Esophagus squamous epithelium (tissue), 5 donors: ENCODE measurements at regions not wholly inside any gene's neighbourhood (a gene's known extent, or its start where the extent isn't known, plus 50 kb on each side); places are given as distances from the start of the nearest gene placed in this dataset.

Experiments used
- DNase-seq: peaks from one replicate; lab custom pipeline; 2025; lab: John Stamatoyannopoulos, UW
- H3K27ac ChIP-seq, 4 donors: fragments of 200-600 bp; sonication (generic); one replicate each; pipeline ENCODE4 v1.5.1; 2016 to 2019; ENCODE audit warnings: mild to moderate bottlenecking in 1 of 4
- H3K27me3 ChIP-seq, 4 donors: fragments of 200-600 bp; sonication (generic); 1 replicate in 3 of 4; 2 replicates in 1 of 4; pipeline versions ENCODE4 v1.5.1 to v1.6.0; 2017 to 2021; ENCODE audit warnings: antibody characterized with exemption in 1 of 4
- H3K36me3 ChIP-seq, 3 donors: fragments of 200-600 bp; sonication (generic); one replicate each; pipeline ENCODE4 v1.5.1; 2016 to 2019
- H3K4me1 ChIP-seq, 3 donors: fragments of 200-600 bp; sonication (generic); one replicate each; pipeline ENCODE4 v1.5.1; 2017 to 2019
- H3K4me3 ChIP-seq, 4 donors: fragments of 200-600 bp; sonication (generic); 1 replicate in 3 of 4; 2 replicates in 1 of 4; pipeline ENCODE4 v1.5.1; 2016 to 2019; ENCODE audit warnings: mild to moderate bottlenecking in 2 of 4, moderate library complexity in 1 of 4
- H3K9me3 ChIP-seq, 3 donors: fragments of 200-600 bp; sonication (generic); one replicate each; pipeline ENCODE4 v1.5.1; 2016 to 2019
- CTCF ChIP-seq, 6 experiments: fragments of 450-650 bp in 4 of 6; fragments of 200-600 bp in 2 of 6; sonication (generic) in 2 of 6; IDR thresholded peaks; one replicate each; pipeline ENCODE4 v1.5.1; 2016 to 2019; ENCODE audit warnings: antibody characterized with exemption in 6 of 6, mild to moderate bottlenecking in 4 of 6, moderate library complexity in 4 of 6
- POLR2A ChIP-seq, 4 donors: fragments of 450-650 bp; IDR thresholded peaks; one replicate each; pipeline ENCODE4 v1.6.1; 2017; ENCODE audit warnings: antibody characterized with exemption in 4 of 4, mild to moderate bottlenecking in 4 of 4, moderate library complexity in 3 of 4
- WGBS, 2 donors: methylation state at CpG; one replicate each; pipeline ENCODE4 v1.1.5; 2018; 5-methylcytosine and 5-hydroxymethylcytosine counted together
- intact Hi-C: fragments of 100-400 bp; cut with DNase I; formaldehyde crosslinking; loops from one replicate; pipeline ENCODE4 v1.15.0; 2022
- donor health status: DM: yes; HTN: yes; CAD: no.

GRCh38 chr11:69889400-69890318 lies 70.4 kb upstream of the FGF3 start:
- peaks cover 0 to 70% (median 0%) of the 10 kb centered on the region in 4 donors for H3K27me3 ChIP-seq
- 27 to 36% methylated on average over 22 to 27 of the region's 27 CpGs for whole genome bisulfite sequencing, 2 donors
- no peak for TF ChIP-seq POLR2A (IDR thresholded peaks at IDR 0.05)
- no peak for TF ChIP-seq CTCF (IDR thresholded peaks at IDR 0.05)

GRCh38 chr11:69890476-69890875 lies 71.3 kb upstream of the FGF3 start:
- no peaks in the 10 kb centered on the region for H3K9me3 ChIP-seq
- H3K4me3 ChIP-seq: no peak overlapping the region
- WGBS, 2 donors: 80 to 92% methylated on average over 2 to 3 of the region's 6 CpGs
- peaks cover 0 to 78% (median 0%) of the 10 kb centered on the region in 4 donors for H3K27me3 ChIP-seq
- TF ChIP-seq CTCF (IDR thresholded peaks at IDR 0.05) (no peak), POLR2A (IDR thresholded peaks at IDR 0.05) (no peak)
- H3K27ac ChIP-seq: no peak overlapping the region
- no peaks in the 10 kb centered on the region for H3K36me3 ChIP-seq
- intact Hi-C loops: no loop called here
- DNase-seq: no peak
- H3K4me1 ChIP-seq: peaks cover 0 to 26% (median 0%) of the 10 kb centered on the region in 3 donors

More at GRCh38 chr11:69889400-69890318, 70.4 kb upstream of the FGF3 start:
- Histone ChIP-seq H3K9me3 (no peaks in the 10 kb centered on the region), H3K27ac (no peak overlapping the region), H3K4me1 (peaks cover 0 to 26% (median 0%) of the 10 kb centered on the region in 3 donors), H3K36me3 (no peaks in the 10 kb centered on the region), H3K4me3 (no peak overlapping the region)
- intact Hi-C loops: loop anchor here (5.0 to 10.0 kb wide), 2 partner anchors 185 to 207 kb away; partner anchors contain the start of gene FGF19
- no peak for DNase-seq

- intact Hi-C loops: no loop called here
- H3K4me1 ChIP-seq: peaks cover 0 to 26% (median 0%) of the 10 kb centered on the region in 3 donors
- TF ChIP-seq CTCF (IDR thresholded peaks at IDR 0.05) (no peak), POLR2A (IDR thresholded peaks at IDR 0.05) (no peak)
- no peak overlapping the region for H3K27ac ChIP-seq
- H3K27me3 ChIP-seq: peaks cover 0 to 89% (median 0%) of the 10 kb centered on the region in 4 donors
- 41 to 65% methylated on average over 22 to 24 of the region's 46 CpGs for WGBS, 2 donors
- no peak overlapping the region for H3K4me3 ChIP-seq
- H3K36me3 ChIP-seq: no peaks in the 10 kb centered on the region
- no peaks in the 10 kb centered on the region for H3K9me3 ChIP-seq
- DNase-seq: no peak
These were observed 72.4 kb upstream of the FGF3 start for GRCh38 chr11:69891421-69892236.

GRCh38 chr11:69892237-69892985 lies 73.2 kb upstream of the FGF3 start:
- Histone ChIP-seq H3K27ac (no peak overlapping the region), H3K27me3 (peaks cover 0 to 94% (median 0%) of the 10 kb centered on the region in 4 donors), H3K4me3 (no peak overlapping the region), H3K4me1 (peaks cover 0 to 26% (median 0%) of the 10 kb centered on the region in 3 donors), H3K36me3 (no peaks in the 10 kb centered on the region), H3K9me3 (no peaks in the 10 kb centered on the region)
- WGBS, 2 donors: 57 to 71% methylated on average over 3 to 19 of the region's 29 CpGs
- intact Hi-C loops: no loop called here
- TF ChIP-seq CTCF (IDR thresholded peaks at IDR 0.05) (no peak), POLR2A (IDR thresholded peaks at IDR 0.05) (no peak)
- DNase-seq: no peak
